ENCODE measurements at regions not wholly inside any gene's neighbourhood (a gene's known extent, or its start where the extent isn't known, plus 50 kb on each side); places are given as distances from the start of the nearest gene placed in this dataset.
A peak's percentile ranks its signal among the peaks of the same experiment; 100 is the strongest.

GRCh38 chr5:2311851-2312250 is 429.1 kb upstream of the IRX4 start:
- DNase-seq (ENCODE audit: insufficient read length, low spot score) (no peak), FAIRE-seq (no peak)

DNA sequence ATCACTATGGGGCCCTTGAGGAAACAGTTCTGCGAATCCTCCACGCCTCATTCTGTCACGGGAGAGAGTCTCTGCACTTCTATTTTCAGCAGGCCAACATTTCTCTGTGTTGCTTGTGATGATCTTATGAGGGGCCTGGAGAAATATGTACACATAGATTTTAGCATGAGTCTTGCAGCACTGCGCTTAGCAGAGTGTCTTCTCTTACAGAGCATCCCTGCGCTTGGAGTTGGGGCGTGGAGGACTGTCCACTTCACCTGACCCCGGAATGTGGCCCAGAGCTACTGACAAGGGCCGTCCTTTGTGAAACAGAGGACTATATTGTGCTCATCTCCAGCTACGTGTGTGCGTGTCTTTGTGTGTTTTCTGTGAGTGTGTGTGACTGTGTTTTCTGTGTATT is 428.2 kb upstream of the IRX4 start:
- DNase-seq (ENCODE audit: insufficient read length, low spot score): no peak
- peak; percentile 38 for FAIRE-seq

DNA sequence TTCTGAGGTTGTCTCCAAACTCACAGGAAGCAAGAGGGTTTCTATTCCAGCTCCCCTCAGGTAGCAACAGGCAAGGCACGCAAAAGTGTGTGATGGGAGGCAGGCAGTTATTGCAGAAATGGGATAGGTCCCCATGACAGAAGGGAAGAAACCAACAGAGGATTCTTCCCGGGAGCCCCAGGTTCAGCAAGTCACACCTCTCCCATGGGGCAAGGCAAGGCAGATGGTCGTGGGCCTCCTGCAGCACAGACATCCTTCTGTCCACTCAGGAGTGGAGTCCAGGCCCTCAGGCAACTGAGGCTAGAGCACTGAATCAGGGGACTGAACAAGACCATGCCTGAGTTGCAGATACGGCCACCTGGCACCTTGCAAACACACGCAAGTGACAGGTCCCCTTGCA is 424.9 kb upstream of the IRX4 start:
- DNase-seq (ENCODE audit: insufficient read length, low spot score) (no peak), FAIRE-seq (no peak)

- DNase-seq (ENCODE audit: insufficient read length, low spot score) (no peak), FAIRE-seq (no peak)
Measured at GRCh38 chr5:2306711-2307110, 424.0 kb upstream of the IRX4 start.

DNA sequence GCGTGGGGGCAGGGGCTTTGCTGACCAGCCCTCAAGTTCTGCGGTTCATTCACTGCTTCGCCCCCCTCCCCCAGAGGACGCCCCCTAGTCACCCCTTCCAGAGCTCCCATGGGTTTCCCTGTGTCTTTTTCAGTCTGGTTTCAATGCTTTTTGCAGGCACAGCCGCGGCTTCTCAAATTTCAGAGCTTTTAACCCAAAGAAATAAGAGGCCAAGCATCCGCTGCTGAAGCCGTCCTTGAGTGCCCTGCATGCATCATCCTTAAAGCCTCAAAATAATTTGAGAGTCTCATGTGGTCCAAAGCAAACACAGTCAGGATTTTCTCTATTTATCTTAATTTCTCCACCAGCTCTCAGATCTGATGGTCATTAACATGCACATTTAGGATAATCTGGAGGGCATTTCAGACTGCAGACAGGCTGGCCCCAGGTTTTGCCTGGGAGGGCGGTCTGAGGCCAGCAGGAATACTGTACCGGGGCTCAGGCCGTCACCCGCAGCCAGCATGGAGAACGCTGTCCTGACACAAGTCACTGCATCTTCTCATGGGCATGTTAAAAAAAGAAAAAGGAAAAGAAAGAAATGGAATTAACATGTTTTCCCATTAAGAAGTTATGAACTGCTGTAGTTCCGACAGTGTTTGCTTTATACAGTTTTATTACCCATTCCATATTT is 420.8 kb upstream of the IRX4 start:
- DNase-seq (ENCODE audit: insufficient read length, low spot score) (no peak), FAIRE-seq (no peak)

DNA sequence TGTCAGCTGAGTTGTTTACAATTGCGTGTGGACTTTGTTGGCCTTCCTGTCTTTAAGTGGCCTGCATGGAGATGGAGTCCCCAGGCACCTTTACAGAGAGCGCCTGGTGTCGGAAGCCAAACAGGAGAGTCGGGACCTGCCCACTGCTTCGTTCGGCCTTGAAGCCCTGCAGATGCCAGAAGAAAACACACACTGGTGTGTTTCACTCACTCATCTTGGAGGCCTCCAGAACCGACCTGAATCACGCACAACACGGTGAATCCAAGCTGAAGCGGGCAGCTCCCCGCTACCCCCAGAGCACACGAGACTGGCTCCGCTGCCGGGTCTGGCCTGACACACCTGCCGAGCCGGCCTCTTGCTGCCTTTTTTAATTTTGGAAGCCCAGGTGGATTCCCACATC is 419.4 kb upstream of the IRX4 start:
- FAIRE-seq (no peak), DNase-seq (ENCODE audit: insufficient read length, low spot score) (no peak)

GRCh38 chr5:2300861-2301574 is 418.3 kb upstream of the IRX4 start:
- FAIRE-seq: no peak
- DNase-seq (ENCODE audit: insufficient read length, low spot score): no peak

DNA sequence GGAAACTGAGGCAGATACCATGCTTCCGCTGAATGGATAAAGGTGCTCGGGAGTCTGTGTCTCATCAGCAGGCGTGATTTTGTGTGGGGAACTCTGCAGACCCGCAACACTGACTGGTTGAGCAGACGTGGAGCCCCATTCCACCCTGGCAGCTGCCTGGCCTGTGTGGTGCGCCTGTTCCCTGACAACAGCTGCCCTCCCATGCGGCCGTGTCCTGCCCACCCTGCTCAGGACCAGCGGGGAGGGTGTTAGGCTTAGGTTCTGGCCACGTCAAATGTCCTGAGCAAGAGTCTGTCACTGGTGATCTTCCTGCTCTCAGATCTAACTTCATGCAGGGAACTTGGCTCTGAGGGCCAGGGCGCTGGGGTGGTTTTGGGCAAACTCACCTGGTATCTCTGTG is 417.7 kb upstream of the IRX4 start:
- DNase-seq (ENCODE audit: insufficient read length, low spot score) (no peak), FAIRE-seq (no peak)

DNA sequence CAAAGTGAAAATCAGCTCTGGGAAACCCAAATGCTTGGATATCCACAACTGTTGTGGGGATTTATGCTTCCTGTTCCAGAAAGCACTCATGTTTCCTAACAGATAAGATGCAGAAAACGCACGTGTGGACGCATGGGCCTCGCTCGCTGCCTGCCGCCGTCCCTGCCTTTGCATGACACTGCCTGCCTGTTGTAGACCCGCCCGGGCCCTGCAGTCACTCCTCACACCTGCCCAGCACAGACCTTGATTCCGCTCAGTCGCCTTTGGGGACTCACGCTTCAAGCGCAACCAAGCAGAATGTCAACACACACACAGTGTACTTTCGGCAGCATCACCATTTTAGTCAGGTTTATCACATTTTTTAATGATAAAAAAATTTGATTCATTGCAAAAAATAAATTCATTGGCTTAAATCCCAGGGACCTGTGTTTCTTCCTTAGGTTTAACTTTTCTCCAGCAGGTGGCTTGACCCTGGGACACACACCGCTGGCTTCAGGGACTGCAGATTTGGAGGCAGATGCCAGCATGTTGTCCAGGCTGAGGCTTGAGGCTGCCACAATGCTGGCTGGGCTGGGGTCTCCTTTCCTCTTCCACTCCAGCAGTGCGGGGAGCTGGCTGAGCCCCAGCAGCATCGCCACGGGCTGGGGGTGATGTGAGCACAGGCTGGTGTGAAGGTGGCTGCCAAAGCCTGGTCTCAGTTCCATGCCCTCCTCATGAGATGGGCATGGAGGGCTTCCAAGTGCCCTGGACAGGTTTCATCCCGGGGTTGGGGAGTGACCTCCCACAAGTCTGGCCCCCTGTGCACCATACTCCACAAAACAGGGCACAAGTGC is 416.9 kb upstream of the IRX4 start:
- no peak for DNase-seq (ENCODE audit: insufficient read length, low spot score)
- FAIRE-seq: no peak

DNA sequence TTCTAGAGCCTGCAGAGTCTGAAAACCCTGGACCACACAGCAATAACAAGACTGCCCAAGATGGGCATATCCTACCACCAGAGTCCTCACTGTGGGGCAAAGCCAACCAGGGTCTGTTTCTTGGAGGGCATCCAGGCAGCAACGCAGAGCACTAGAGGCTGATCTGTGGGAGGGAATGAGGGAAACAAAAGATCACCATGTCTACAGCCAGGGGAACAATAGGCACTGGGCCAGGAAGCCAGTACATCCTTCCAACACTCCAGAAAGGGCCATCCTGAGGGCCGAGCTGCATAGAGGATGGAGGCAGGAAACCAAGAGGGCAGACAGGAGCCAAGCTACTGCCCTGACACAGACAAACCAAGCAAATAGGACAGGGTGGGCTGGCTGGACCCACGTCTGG is 416.1 kb upstream of the IRX4 start:
- DNase-seq (ENCODE audit: insufficient read length, low spot score) (no peak), FAIRE-seq (no peak)

DNA sequence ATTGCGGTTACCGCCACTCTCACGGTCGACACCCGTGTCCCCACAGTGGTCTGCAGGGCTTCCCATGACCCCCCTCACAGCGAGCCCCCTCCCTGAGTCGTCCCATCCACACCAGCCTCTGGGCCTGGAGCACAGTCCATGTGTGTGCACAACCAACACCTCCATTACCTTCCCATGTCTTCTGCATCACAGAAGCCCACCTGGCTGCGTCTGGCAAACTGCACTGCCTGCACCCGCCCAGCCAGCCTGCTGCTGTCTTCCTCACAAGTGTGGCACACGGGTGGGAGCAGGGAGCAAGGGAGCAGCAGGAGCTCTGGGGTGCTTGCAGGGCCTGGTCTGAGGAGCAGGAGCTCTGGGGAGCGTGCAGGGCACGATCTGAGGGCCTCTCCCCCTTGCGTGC is 415.3 kb upstream of the IRX4 start:
- DNase-seq (ENCODE audit: insufficient read length, low spot score): no peak
- no peak for FAIRE-seq

DNA sequence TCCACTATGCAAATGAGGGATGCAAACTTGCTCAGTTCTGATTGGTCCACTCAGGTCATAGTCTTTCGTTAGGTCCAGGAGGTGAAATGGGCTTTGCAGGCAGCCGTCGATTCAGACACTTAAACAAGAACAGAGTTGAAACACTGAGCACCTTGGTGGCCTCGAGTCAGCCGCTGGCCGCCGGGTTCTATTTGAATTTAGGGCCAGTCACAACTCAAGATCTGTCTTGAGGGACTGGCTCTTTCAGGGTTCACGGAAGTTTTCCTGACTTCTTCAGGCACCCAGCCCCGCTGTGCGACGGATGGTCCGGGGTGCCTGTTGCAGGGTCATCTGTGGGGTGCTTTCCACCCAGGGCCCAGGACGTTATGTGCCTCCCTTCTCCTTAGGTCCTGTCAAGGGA is 412.8 kb upstream of the IRX4 start:
- no peak for DNase-seq (ENCODE audit: insufficient read length, low spot score)
- no peak for FAIRE-seq

- DNase-seq (ENCODE audit: insufficient read length, low spot score) (no peak), FAIRE-seq (no peak)
Measured at GRCh38 chr5:2293906-2294305, 411.2 kb upstream of the IRX4 start.

DNA sequence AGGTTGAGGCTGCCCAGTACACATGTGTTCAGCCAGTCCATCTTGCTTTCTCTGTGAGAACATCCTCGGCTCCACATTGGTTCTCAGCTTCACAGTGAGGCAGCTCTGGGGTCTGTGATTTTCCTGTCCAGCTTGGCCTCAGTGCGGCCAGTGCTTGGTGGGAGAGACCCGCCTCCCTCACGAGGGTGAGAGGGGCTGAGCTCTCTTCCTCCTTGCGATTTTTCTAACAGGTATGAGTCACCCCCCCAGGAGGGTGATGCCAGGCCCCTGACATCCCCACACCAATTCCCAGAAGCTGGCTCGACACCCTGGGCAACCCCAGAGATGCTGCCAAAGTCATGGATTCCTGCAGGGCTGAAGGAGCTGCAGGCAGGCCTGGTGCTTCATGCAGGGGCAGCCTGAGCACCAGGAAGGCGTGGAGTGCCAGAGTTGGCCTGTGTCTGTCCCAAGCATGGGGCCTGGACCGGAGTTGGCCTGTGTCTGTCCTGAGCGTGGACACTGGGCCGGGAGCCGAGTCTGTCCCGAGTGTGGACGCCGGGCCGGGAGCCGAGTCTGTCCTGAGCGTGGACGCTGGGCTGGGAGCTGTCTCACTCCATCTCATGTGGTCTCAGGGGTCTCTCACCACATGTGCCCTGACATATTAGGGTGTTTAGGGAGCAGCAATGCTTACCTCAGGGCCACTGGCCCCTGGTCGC is 408.6 kb upstream of the IRX4 start:
- DNase-seq (ENCODE audit: insufficient read length, low spot score) (no peak), FAIRE-seq (no peak)

GRCh38 chr5:2289380-2289779 is 406.7 kb upstream of the IRX4 start:
- FAIRE-seq (no peak), DNase-seq (ENCODE audit: insufficient read length, low spot score) (no peak)

- DNase-seq (ENCODE audit: insufficient read length, low spot score) (no peak), FAIRE-seq (no peak)
Measured at GRCh38 chr5:2288968-2289367, 406.2 kb upstream of the IRX4 start.

GRCh38 chr5:2288466-2288865 is 405.7 kb upstream of the IRX4 start:
- FAIRE-seq (no peak), DNase-seq (ENCODE audit: insufficient read length, low spot score) (no peak)

GRCh38 chr5:2286250-2286649 is 403.5 kb upstream of the IRX4 start:
- peak; percentile 94 for FAIRE-seq
- no peak for DNase-seq (ENCODE audit: insufficient read length, low spot score)

- DNase-seq (ENCODE audit: insufficient read length, low spot score) (no peak), FAIRE-seq (no peak)
Measured at GRCh38 chr5:2284678-2285077, 402.0 kb upstream of the IRX4 start.

GRCh38 chr5:2283481-2284045 is 400.8 kb upstream of the IRX4 start:
- FAIRE-seq (no peak), DNase-seq (ENCODE audit: insufficient read length, low spot score) (no peak)

- no peak for DNase-seq (ENCODE audit: insufficient read length, low spot score)
- FAIRE-seq: no peak
Measured at GRCh38 chr5:2282893-2283292, 400.2 kb upstream of the IRX4 start.
